ENCODE measurements at regions not wholly inside any gene's neighbourhood (a gene's known extent, or its start where the extent isn't known, plus 50 kb on each side); places are given as distances from the start of the nearest gene placed in this dataset.

- Histone ChIP-seq H3K4me2 (ENCODE audit: control insufficient read depth, extremely low read depth, insufficient read depth, low read depth, low read length) (no peak overlapping the region), H3K9me1 (ENCODE audit: control insufficient read depth, extremely low read depth, insufficient read depth, low read length) (no peaks in the 10 kb centered on the region), H3K4me3 (ENCODE audit: control insufficient read depth in 2 of 3, extremely low read depth in 1 of 3, insufficient read depth in 2 of 3, low read depth in 1 of 3, low read length in 3 of 3) (no peak overlapping the region), H3K9ac (ENCODE audit: control insufficient read depth, extremely low read depth, insufficient read depth, low read length) (no peak overlapping the region), H3K27ac (ENCODE audit: control insufficient read depth, insufficient read depth, low read length) (no peak overlapping the region), H3K27me3 (ENCODE audit: control insufficient read depth, extremely low read depth, insufficient read depth, low read length) (no peaks in the 10 kb centered on the region), H2AFZ (ENCODE audit: control insufficient read depth, low read length) (no peak overlapping the region), H3K36me3 (ENCODE audit: control insufficient read depth in 2 of 2, extremely low read depth in 1 of 2, insufficient read depth in 2 of 2, low read length in 2 of 2) (no peaks in the 10 kb centered on the region), H3K9me3 (ENCODE audit: control insufficient read depth, low read depth, low read length) (no peaks in the 10 kb centered on the region), H3K4me1 (ENCODE audit: control insufficient read depth, extremely low read depth, insufficient read depth, low read length) (no peaks in the 10 kb centered on the region), H3K79me2 (ENCODE audit: control insufficient read depth, insufficient read depth, low read length) (no peaks in the 10 kb centered on the region), H4K20me1 (ENCODE audit: control insufficient read depth, extremely low read depth, insufficient read depth, low read length) (no peaks in the 10 kb centered on the region)
- FAIRE-seq (no peak), DNase-seq (ENCODE audit: low read depth, low spot score) (no peak)
- no peak for TF ChIP-seq EZH2 (IDR thresholded peaks at IDR 0.05; ENCODE audit: low read length)
- dilution Hi-C loops (cut with MboI; ENCODE audit: extremely low pct_ligation_motif_present, low sequenced_read_pairs), result no loop called here
Measured at GRCh38 chr10:10625491-10625890, 392.2 kb upstream of the CELF2 start.

GRCh38 chr10:10626734-10627133, 390.9 kb upstream of the CELF2 start:
- DNase-seq (ENCODE audit: low read depth, low spot score) (no peak), FAIRE-seq (no peak)
- Histone ChIP-seq H3K9me3 (ENCODE audit: control insufficient read depth, low read depth, low read length) (no peaks in the 10 kb centered on the region), H3K9ac (ENCODE audit: control insufficient read depth, extremely low read depth, insufficient read depth, low read length) (no peak overlapping the region), H3K4me2 (ENCODE audit: control insufficient read depth, extremely low read depth, insufficient read depth, low read depth, low read length) (no peak overlapping the region), H3K9me1 (ENCODE audit: control insufficient read depth, extremely low read depth, insufficient read depth, low read length) (no peaks in the 10 kb centered on the region), H3K27ac (ENCODE audit: control insufficient read depth, insufficient read depth, low read length) (no peak overlapping the region), H3K36me3 (ENCODE audit: control insufficient read depth in 2 of 2, extremely low read depth in 1 of 2, insufficient read depth in 2 of 2, low read length in 2 of 2) (no peaks in the 10 kb centered on the region), H3K27me3 (ENCODE audit: control insufficient read depth, extremely low read depth, insufficient read depth, low read length) (no peaks in the 10 kb centered on the region), H3K4me3 (ENCODE audit: control insufficient read depth in 2 of 3, extremely low read depth in 1 of 3, insufficient read depth in 2 of 3, low read depth in 1 of 3, low read length in 3 of 3) (no peak overlapping the region), H2AFZ (ENCODE audit: control insufficient read depth, low read length) (no peak overlapping the region), H3K4me1 (ENCODE audit: control insufficient read depth, extremely low read depth, insufficient read depth, low read length) (no peaks in the 10 kb centered on the region), H3K79me2 (ENCODE audit: control insufficient read depth, insufficient read depth, low read length) (no peaks in the 10 kb centered on the region), H4K20me1 (ENCODE audit: control insufficient read depth, extremely low read depth, insufficient read depth, low read length) (no peaks in the 10 kb centered on the region)
- TF ChIP-seq CTCF (optimal IDR thresholded peaks at IDR 0.05 in 1 of 3, IDR thresholded peaks at IDR 0.05 in 1 of 3, conservative IDR thresholded peaks at IDR 0.05 in 1 of 3; ENCODE audit: extremely low read depth in 1 of 3, insufficient read depth in 2 of 3, low read length in 3 of 3) (no peak), EZH2 (IDR thresholded peaks at IDR 0.05; ENCODE audit: low read length) (no peak)
- dilution Hi-C loops (cut with MboI; ENCODE audit: extremely low pct_ligation_motif_present, low sequenced_read_pairs), result no loop called here

GRCh38 chr10:10627414-10627813, 390.3 kb upstream of the CELF2 start:
- Histone ChIP-seq H3K27ac (ENCODE audit: control insufficient read depth, insufficient read depth, low read length) (no peak overlapping the region), H3K9me3 (ENCODE audit: control insufficient read depth, low read depth, low read length) (no peaks in the 10 kb centered on the region), H3K27me3 (ENCODE audit: control insufficient read depth, extremely low read depth, insufficient read depth, low read length) (no peaks in the 10 kb centered on the region), H3K4me3 (ENCODE audit: control insufficient read depth in 2 of 3, extremely low read depth in 1 of 3, insufficient read depth in 2 of 3, low read depth in 1 of 3, low read length in 3 of 3) (no peak overlapping the region), H4K20me1 (ENCODE audit: control insufficient read depth, extremely low read depth, insufficient read depth, low read length) (no peaks in the 10 kb centered on the region), H3K4me2 (ENCODE audit: control insufficient read depth, extremely low read depth, insufficient read depth, low read depth, low read length) (no peak overlapping the region), H2AFZ (ENCODE audit: control insufficient read depth, low read length) (no peak overlapping the region), H3K4me1 (ENCODE audit: control insufficient read depth, extremely low read depth, insufficient read depth, low read length) (no peaks in the 10 kb centered on the region), H3K36me3 (ENCODE audit: control insufficient read depth in 2 of 2, extremely low read depth in 1 of 2, insufficient read depth in 2 of 2, low read length in 2 of 2) (no peaks in the 10 kb centered on the region), H3K9me1 (ENCODE audit: control insufficient read depth, extremely low read depth, insufficient read depth, low read length) (no peaks in the 10 kb centered on the region), H3K9ac (ENCODE audit: control insufficient read depth, extremely low read depth, insufficient read depth, low read length) (no peak overlapping the region), H3K79me2 (ENCODE audit: control insufficient read depth, insufficient read depth, low read length) (no peaks in the 10 kb centered on the region)
- no peak for DNase-seq (ENCODE audit: low read depth, low spot score)
- dilution Hi-C loops (cut with MboI; ENCODE audit: extremely low pct_ligation_motif_present, low sequenced_read_pairs), result no loop called here
- TF ChIP-seq CTCF (optimal IDR thresholded peaks at IDR 0.05 in 1 of 3, IDR thresholded peaks at IDR 0.05 in 1 of 3, conservative IDR thresholded peaks at IDR 0.05 in 1 of 3; ENCODE audit: extremely low read depth in 1 of 3, insufficient read depth in 2 of 3, low read length in 3 of 3) (no peak), EZH2 (IDR thresholded peaks at IDR 0.05; ENCODE audit: low read length) (no peak)
- no peak for FAIRE-seq
